ENCODE measurements at regions not wholly inside any gene's neighbourhood (a gene's known extent, or its start where the extent isn't known, plus 50 kb on each side); places are given as distances from the start of the nearest gene placed in this dataset.

DNA sequence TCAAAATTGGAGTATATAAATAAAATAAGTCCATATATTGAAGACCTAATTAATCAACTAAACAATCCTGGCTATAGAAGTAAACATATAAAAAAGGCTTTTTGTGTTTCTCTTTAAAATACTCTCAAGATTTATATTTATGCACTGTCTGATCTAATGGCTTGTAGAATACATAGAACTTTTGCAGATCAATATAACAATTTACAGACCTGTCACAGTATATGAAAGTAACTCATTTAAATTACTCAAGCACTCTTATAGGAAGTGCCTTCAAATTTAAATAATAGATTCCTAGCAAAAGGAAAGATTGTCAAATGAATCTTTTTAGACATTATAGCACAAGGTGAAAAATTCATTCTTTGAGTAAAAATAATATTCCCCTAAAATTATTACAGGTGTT lies 615.8 kb upstream of the RGS18 start:
- H3K27me3 ChIP-seq: no peaks in the 10 kb centered on the region
- DNase-seq (no peak), ATAC-seq (no peak)
- no peak overlapping the region for H3K4me3 ChIP-seq
- TF ChIP-seq, protein P1, sequence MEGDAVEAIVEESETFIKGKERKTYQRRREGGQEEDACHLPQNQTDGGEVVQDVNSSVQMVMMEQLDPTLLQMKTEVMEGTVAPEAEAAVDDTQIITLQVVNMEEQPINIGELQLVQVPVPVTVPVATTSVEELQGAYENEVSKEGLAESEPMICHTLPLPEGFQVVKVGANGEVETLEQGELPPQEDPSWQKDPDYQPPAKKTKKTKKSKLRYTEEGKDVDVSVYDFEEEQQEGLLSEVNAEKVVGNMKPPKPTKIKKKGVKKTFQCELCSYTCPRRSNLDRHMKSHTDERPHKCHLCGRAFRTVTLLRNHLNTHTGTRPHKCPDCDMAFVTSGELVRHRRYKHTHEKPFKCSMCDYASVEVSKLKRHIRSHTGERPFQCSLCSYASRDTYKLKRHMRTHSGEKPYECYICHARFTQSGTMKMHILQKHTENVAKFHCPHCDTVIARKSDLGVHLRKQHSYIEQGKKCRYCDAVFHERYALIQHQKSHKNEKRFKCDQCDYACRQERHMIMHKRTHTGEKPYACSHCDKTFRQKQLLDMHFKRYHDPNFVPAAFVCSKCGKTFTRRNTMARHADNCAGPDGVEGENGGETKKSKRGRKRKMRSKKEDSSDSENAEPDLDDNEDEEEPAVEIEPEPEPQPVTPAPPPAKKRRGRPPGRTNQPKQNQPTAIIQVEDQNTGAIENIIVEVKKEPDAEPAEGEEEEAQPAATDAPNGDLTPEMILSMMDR (IDR thresholded peaks at IDR 0.05): no peak
- no peak for TF ChIP-seq POLR2A (IDR thresholded peaks at IDR 0.05)
- no peak overlapping the region for H3K27ac ChIP-seq
- H3K36me3 ChIP-seq: no peaks in the 10 kb centered on the region
- H3K9me3 ChIP-seq: no peaks in the 10 kb centered on the region
- intact Hi-C loops (cut with DNase I): no loop called here
- no peaks in the 10 kb centered on the region for H3K4me1 ChIP-seq

DNA sequence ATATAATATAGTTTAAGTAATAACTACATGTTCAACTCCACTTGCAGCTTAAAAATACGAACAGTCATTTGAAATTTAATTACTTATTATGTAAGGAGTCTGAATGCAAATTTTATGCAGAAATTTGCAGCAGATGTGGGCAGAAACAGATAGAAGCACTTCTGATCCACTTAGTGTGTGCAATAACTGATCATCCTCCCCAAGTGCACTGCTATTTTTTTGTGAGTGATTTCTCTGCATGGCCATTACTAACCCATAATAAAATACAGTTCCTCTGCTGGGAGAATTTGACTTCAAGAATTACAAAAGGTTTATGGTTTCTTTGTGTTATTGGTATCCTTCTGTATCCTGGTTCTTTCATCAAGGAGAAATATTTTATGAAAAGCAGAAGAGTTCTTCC lies 611.5 kb upstream of the RGS18 start:
- ATAC-seq (no peak), DNase-seq (no peak)
- intact Hi-C loops (cut with DNase I): no loop called here
- Histone ChIP-seq H3K27ac (no peak overlapping the region), H3K27me3 (no peaks in the 10 kb centered on the region), H3K4me1 (no peaks in the 10 kb centered on the region), H3K36me3 (no peaks in the 10 kb centered on the region), H3K9me3 (no peaks in the 10 kb centered on the region), H3K4me3 (no peak overlapping the region)
- TF ChIP-seq, protein P1 (IDR thresholded peaks at IDR 0.05): no peak
- TF ChIP-seq POLR2A (IDR thresholded peaks at IDR 0.05): no peak
- 23% methylated on average over 1 of the region's 1 CpG for WGBS (ENCODE audit: insufficient coverage, low coverage, low lambda C conversion rate, missing lambda C conversion rate)

DNA sequence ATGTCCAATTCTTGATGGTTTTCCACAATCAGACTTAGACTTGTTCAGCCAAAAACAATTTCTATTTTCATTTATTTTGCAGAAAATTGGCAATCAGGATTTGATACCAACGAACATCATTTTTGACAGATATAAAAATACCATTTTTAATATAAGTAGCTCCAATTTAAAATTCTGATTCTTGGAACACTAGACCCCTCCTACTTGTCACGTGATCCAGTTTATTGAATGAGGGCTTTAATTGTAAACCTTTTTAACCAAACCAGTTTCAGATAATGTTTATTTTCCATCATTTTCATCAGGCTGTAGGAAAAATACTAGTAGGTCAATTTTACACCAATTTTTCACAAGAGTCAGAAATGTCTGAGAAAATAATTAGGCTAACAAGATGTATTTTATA lies 607.2 kb upstream of the RGS18 start:
- DNase-seq (no peak), ATAC-seq (no peak)
- Histone ChIP-seq H3K27ac (no peak overlapping the region), H3K4me3 (no peak overlapping the region), H3K4me1 (no peaks in the 10 kb centered on the region), H3K27me3 (no peaks in the 10 kb centered on the region), H3K9me3 (no peaks in the 10 kb centered on the region), H3K36me3 (no peaks in the 10 kb centered on the region)
- intact Hi-C loops (cut with DNase I): no loop called here
- WGBS (ENCODE audit: insufficient coverage, low coverage, low lambda C conversion rate, missing lambda C conversion rate): 39% methylated on average over 2 of the region's 2 CpGs
- TF ChIP-seq POLR2A (IDR thresholded peaks at IDR 0.05): no peak
- TF ChIP-seq, protein P1 (IDR thresholded peaks at IDR 0.05): no peak

DNA sequence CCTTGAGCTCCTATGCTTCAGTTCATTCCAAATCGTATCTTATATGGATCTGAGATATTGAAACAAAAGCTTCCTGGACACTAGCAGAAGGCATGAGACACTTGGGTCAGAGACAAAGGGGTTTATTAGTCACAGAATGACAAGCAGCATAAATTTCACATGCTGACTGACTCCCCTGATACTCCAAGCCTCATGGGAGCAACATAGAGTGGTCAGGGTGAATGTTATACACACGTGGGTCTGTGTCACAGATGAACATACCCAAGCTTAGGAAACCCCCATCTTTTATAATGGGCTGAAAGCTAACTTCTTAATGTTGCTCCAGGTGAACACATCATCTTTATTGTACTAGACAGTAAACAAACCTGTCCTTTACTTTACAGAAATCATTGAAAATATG lies 599.9 kb upstream of the RGS18 start:
- Histone ChIP-seq H3K9me3 (no peaks in the 10 kb centered on the region), H3K27me3 (no peaks in the 10 kb centered on the region), H3K27ac (no peak overlapping the region), H3K4me3 (no peak overlapping the region), H3K36me3 (no peaks in the 10 kb centered on the region), H3K4me1 (no peaks in the 10 kb centered on the region)
- TF ChIP-seq, protein P1 (IDR thresholded peaks at IDR 0.05): no peak
- no peak for TF ChIP-seq POLR2A (IDR thresholded peaks at IDR 0.05)
- DNase-seq: no peak
- intact Hi-C loops (cut with DNase I): no loop called here
- no peak for ATAC-seq
- 25% methylated on average over 2 of the region's 2 CpGs for WGBS (ENCODE audit: insufficient coverage, low coverage, low lambda C conversion rate, missing lambda C conversion rate)

DNA sequence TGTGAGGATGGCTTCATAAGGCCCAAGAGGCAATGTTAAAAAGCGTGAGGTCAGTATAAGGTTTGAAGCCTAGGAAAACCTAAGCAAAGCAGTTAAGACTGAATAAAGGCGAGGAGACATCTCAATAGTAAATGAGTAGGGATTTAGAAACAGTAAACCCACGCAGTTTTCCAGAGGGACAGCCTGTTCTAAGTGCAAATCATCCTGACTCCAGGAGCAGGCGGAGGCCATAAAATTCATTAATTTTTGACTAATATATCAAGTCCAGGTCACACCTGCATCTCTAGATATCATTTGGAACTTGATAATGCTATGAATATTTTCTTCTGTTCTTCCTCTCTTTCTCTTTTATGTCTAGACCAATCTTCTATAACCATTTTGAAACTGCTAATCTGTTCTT lies 597.0 kb upstream of the RGS18 start:
- Histone ChIP-seq H3K27ac (no peak overlapping the region), H3K4me3 (no peak overlapping the region), H3K4me1 (no peaks in the 10 kb centered on the region), H3K27me3 (no peaks in the 10 kb centered on the region), H3K36me3 (no peaks in the 10 kb centered on the region), H3K9me3 (no peaks in the 10 kb centered on the region)
- intact Hi-C loops (cut with DNase I): no loop called here
- ATAC-seq: no peak
- WGBS (ENCODE audit: insufficient coverage, low coverage, low lambda C conversion rate, missing lambda C conversion rate): 38% methylated on average over 4 of the region's 4 CpGs
- no peak for DNase-seq
- TF ChIP-seq, protein P1 (IDR thresholded peaks at IDR 0.05): no peak
- no peak for TF ChIP-seq POLR2A (IDR thresholded peaks at IDR 0.05)
